K562 (cell line): ENCODE measurements at regions not wholly inside any gene's neighbourhood (a gene's known extent, or its start where the extent isn't known, plus 50 kb on each side); places are given as distances from the start of the nearest gene placed in this dataset.

Experiments
- ATAC-seq: fragments of 200-7000 bp; cut with Tn5 transposase; 3 replicates; pipeline ENCODE4 v1.9.1; 2020; ENCODE audit warnings: moderate library complexity
- BruUV-seq: library from RNA; stranded (reverse); fragments of 400-500 nt; replicated peaks from 2 replicates; lab custom pipeline; 2021; lab: Mats Ljungman, UMichigan
- CTCF ChIA-PET: fragments of 300-600 bp; formaldehyde crosslinking; extraction: SDS; loops from one replicate; lab custom pipeline; 2021; ENCODE audit warnings: low intra/inter-chr PET ratio; lab: Yijun Ruan, JAX
- POLR2A ChIA-PET: fragments of 300-600, 350-650 bp; sonication (Branson Sonifier 250); formaldehyde crosslinking; extraction: SDS; loops from one replicate; lab custom pipeline; 2021; ENCODE audit warnings: antibody characterized with exemption, inconsistent platforms; lab: Yijun Ruan, JAX
- DNase-seq, 4 experiments: peaks; one replicate each; pipeline versions ENCODE4 v3.0.0 to v3.0.0-alpha.2; 2011 to 2018; ENCODE audit warnings: low spot score in 3 of 4, mixed read lengths in 3 of 4; ENCODE audit errors: extremely low read depth in 1 of 4
- FAIRE-seq: peaks from 2 replicates; lab custom pipeline; 2011; peaks lifted over from hg19 to GRCh38; lab: Jason Lieb, UNC
- H2AFZ ChIP-seq: 2 replicates; pipeline ENCODE4 v1.6.0; 2011; ENCODE audit warnings: low read depth, low read length, control low read depth, inconsistent platforms
- H3K27ac ChIP-seq: fragments of 200-600 bp; 3 replicates; pipeline ENCODE4 v1.8.0; 2011; ENCODE audit warnings: low read depth, mild to moderate bottlenecking, control low read depth, inconsistent platforms, low read length, moderate library complexity, mixed read lengths; ENCODE audit errors: extremely low read depth
- H3K27me3 ChIP-seq, 2 experiments: fragments of 300-600 bp in 1 of 2; 2 replicates in 1 of 2; 3 replicates in 1 of 2; pipeline versions ENCODE4 v1.6.0 to v1.8.0; 2011; ENCODE audit warnings: inconsistent platforms in 2 of 2, low read length in 2 of 2, mild to moderate bottlenecking in 1 of 2, mixed read lengths in 1 of 2, moderate library complexity in 1 of 2; ENCODE audit not compliant: control insufficient read depth in 2 of 2, insufficient read depth in 2 of 2
- H3K36me3 ChIP-seq: fragments of 300-600 bp; 3 replicates; pipeline ENCODE4 v1.8.0; 2011; ENCODE audit warnings: mild to moderate bottlenecking, low read length, inconsistent platforms; ENCODE audit not compliant: control insufficient read depth, insufficient read depth
- H3K4me1 ChIP-seq, 2 experiments: fragments of 200-600 bp in 1 of 2; replicated peaks in 1 of 2; 2 replicates in 1 of 2; 3 replicates in 1 of 2; pipeline versions ENCODE4 v1.5.1 to v1.8.0; 2011; ENCODE audit warnings: inconsistent platforms in 2 of 2, low read length in 2 of 2, mild to moderate bottlenecking in 1 of 2, mixed read lengths in 1 of 2, moderate library complexity in 1 of 2; ENCODE audit not compliant: control insufficient read depth in 2 of 2, insufficient read depth in 2 of 2
- H3K4me2 ChIP-seq: 2 replicates; pipeline ENCODE4 v1.6.1; 2011; ENCODE audit warnings: low read length, control low read depth, inconsistent platforms, mixed read lengths; ENCODE audit not compliant: insufficient read depth
- H3K4me3 ChIP-seq: fragments of 200-600 bp; sonication (generic), shearing (Covaris generic); 2 replicates; pipeline ENCODE4 v1.5.1; 2016; ENCODE audit warnings: control low read depth, inconsistent platforms
- H3K79me2 ChIP-seq: fragments of 200-600 bp; 3 replicates; pipeline ENCODE4 v1.8.0; 2011; ENCODE audit warnings: low read length, inconsistent platforms; ENCODE audit not compliant: control insufficient read depth, insufficient read depth
- H3K9ac ChIP-seq, 2 experiments: 2 replicates each; pipeline versions ENCODE4 v1.6.0 to v1.6.1; 2011; ENCODE audit warnings: low read depth in 2 of 2, low read length in 2 of 2, control low read depth in 1 of 2, inconsistent platforms in 1 of 2, mild to moderate bottlenecking in 1 of 2, mixed read lengths in 1 of 2; ENCODE audit not compliant: insufficient read depth in 1 of 2
- H3K9me1 ChIP-seq: one replicate; pipeline ENCODE4 v1.6.0; 2011; ENCODE audit warnings: inconsistent platforms, mild to moderate bottlenecking, low read length, moderate library complexity; ENCODE audit not compliant: control insufficient read depth, insufficient read depth
- H3K9me3 ChIP-seq: replicated peaks from 2 replicates; pipeline ENCODE4 v1.5.1; 2011; ENCODE audit warnings: low read depth, low read length, inconsistent platforms; ENCODE audit not compliant: control insufficient read depth, insufficient read depth
- H4K20me1 ChIP-seq: replicated peaks from 2 replicates; pipeline ENCODE4 v1.6.1; 2011; ENCODE audit warnings: low read length, inconsistent platforms, mixed read lengths; ENCODE audit not compliant: control insufficient read depth, insufficient read depth
- CBFB ChIP-seq: sonication (generic); formaldehyde crosslinking; IDR thresholded peaks from 2 replicates; pipeline ENCODE4 v1.4.0; 2020; ENCODE audit warnings: mild to moderate bottlenecking, missing genetic modification reagents
- KDM5B ChIP-seq: fragments of 200-600 bp; sonication (generic); IDR thresholded peaks from 2 replicates; pipeline ENCODE4 v1.6.1; 2012; ENCODE audit warnings: low read depth, mild to moderate bottlenecking, moderate library complexity, low read length, control low read depth, inconsistent platforms; ENCODE audit not compliant: insufficient replicate concordance
- NFIC ChIP-seq: fragments of 450-650 bp; IDR thresholded peaks from 2 replicates; pipeline ENCODE4 v1.6.1; 2017; ENCODE audit warnings: mild to moderate bottlenecking, inconsistent platforms
- NFYB ChIP-seq: IDR thresholded peaks from 2 replicates; pipeline ENCODE4 v1.6.1; 2011; ENCODE audit warnings: mild to moderate bottlenecking, moderate library complexity; ENCODE audit not compliant: insufficient read length; ENCODE audit errors: extremely low read depth
- PCBP2 ChIP-seq: fragments of 200-400 bp; formaldehyde crosslinking; IDR thresholded peaks from 2 replicates; pipeline ENCODE4 v1.6.1; 2018; ENCODE audit warnings: low read length, low read depth, mild to moderate bottlenecking, moderate library complexity; ENCODE audit not compliant: poor library complexity, severe bottlenecking
- WGBS: fragments of 100-300 bp; shearing (Covaris generic); methylation state at CpG from one replicate; pipeline ENCODE4 v1.1.6; 2016; ENCODE audit warnings: low coverage, mixed read lengths; ENCODE audit not compliant: insufficient coverage; ENCODE audit errors: missing lambda C conversion rate; 5-methylcytosine and 5-hydroxymethylcytosine counted together
- in situ Hi-C: fragments of 300-500 bp; cut with MboI; formaldehyde crosslinking; loops from 4 replicates; pipeline ENCODE4 v1.15.0; 2018; ENCODE audit warnings: inconsistent platforms, mixed read lengths
- intact Hi-C: fragments of 100-400 bp; cut with micrococcal nuclease; formaldehyde crosslinking; loops from 2 replicates; pipeline ENCODE4 v1.14.2; 2022
- TF ChIP-seq, protein P1 (sequence below): sonication (generic); formaldehyde crosslinking; IDR thresholded peaks from 2 replicates; pipeline ENCODE4 v1.8.1; 2023; ENCODE audit warnings: mild to moderate bottlenecking, missing genetic modification reagents
- TF ChIP-seq, protein P2 (sequence below): IDR thresholded peaks from 3 replicates; pipeline ENCODE4 v1.6.1; 2011; ENCODE audit warnings: borderline replicate concordance, mild to moderate bottlenecking, moderate library complexity; ENCODE audit not compliant: insufficient read length; ENCODE audit errors: extremely low read depth
- TF ChIP-seq, protein P3 (sequence below): fragments of 450-650 bp; IDR thresholded peaks from 2 replicates; pipeline ENCODE4 v1.6.1; 2014; ENCODE audit warnings: low read depth, mild to moderate bottlenecking, moderate library complexity, borderline replicate concordance

DNA sequence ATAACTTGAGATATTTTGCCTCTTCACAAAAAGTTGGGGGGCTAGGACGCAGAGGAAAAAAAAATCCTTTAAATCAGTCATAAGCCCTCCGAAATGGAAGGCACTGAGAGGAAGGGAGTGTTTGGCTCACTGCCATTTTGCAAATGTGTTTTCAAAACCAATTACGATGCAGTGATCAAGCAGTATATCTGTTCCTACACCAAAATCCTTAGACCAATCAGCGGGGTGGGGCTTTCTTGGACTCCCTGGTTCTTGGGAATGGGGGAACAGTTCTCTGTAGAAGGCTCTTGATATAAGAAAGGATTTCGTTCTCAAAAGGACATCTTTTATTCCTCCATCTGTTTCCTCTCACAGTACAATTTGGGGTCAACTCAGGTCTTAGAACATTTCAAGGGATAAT is 478.6 kb upstream of the JARID2 start:
- H3K27ac ChIP-seq, result no peak overlapping the region
- H3K36me3 ChIP-seq, result no peaks in the 10 kb centered on the region
- intact Hi-C loops, result no loop called here
- CTCF ChIA-PET, result no interaction called here
- H3K9me1 ChIP-seq, result no peaks in the 10 kb centered on the region
- BruUV-seq, result no TSS peak
- H3K79me2 ChIP-seq, result no peaks in the 10 kb centered on the region
- TF ChIP-seq NFYB (peak; percentile 20), KDM5B (no peak), PCBP2 (no peak), CBFB (no peak), NFIC (peak; percentile 86)
- TF ChIP-seq, protein P1, sequence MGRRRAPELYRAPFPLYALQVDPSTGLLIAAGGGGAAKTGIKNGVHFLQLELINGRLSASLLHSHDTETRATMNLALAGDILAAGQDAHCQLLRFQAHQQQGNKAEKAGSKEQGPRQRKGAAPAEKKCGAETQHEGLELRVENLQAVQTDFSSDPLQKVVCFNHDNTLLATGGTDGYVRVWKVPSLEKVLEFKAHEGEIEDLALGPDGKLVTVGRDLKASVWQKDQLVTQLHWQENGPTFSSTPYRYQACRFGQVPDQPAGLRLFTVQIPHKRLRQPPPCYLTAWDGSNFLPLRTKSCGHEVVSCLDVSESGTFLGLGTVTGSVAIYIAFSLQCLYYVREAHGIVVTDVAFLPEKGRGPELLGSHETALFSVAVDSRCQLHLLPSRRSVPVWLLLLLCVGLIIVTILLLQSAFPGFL (CRISPR knock-in tag), result no peak
- TF ChIP-seq, protein P2, sequence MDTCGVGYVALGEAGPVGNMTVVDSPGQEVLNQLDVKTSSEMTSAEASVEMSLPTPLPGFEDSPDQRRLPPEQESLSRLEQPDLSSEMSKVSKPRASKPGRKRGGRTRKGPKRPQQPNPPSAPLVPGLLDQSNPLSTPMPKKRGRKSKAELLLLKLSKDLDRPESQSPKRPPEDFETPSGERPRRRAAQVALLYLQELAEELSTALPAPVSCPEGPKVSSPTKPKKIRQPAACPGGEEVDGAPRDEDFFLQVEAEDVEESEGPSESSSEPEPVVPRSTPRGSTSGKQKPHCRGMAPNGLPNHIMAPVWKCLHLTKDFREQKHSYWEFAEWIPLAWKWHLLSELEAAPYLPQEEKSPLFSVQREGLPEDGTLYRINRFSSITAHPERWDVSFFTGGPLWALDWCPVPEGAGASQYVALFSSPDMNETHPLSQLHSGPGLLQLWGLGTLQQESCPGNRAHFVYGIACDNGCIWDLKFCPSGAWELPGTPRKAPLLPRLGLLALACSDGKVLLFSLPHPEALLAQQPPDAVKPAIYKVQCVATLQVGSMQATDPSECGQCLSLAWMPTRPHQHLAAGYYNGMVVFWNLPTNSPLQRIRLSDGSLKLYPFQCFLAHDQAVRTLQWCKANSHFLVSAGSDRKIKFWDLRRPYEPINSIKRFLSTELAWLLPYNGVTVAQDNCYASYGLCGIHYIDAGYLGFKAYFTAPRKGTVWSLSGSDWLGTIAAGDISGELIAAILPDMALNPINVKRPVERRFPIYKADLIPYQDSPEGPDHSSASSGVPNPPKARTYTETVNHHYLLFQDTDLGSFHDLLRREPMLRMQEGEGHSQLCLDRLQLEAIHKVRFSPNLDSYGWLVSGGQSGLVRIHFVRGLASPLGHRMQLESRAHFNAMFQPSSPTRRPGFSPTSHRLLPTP, result no peak
- TF ChIP-seq, protein P3, sequence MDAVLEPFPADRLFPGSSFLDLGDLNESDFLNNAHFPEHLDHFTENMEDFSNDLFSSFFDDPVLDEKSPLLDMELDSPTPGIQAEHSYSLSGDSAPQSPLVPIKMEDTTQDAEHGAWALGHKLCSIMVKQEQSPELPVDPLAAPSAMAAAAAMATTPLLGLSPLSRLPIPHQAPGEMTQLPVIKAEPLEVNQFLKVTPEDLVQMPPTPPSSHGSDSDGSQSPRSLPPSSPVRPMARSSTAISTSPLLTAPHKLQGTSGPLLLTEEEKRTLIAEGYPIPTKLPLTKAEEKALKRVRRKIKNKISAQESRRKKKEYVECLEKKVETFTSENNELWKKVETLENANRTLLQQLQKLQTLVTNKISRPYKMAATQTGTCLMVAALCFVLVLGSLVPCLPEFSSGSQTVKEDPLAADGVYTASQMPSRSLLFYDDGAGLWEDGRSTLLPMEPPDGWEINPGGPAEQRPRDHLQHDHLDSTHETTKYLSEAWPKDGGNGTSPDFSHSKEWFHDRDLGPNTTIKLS, result no peak
- H4K20me1 ChIP-seq, result no peaks in the 10 kb centered on the region
- in situ Hi-C loops, result no loop called here
- 14% methylated on average over 5 of the region's 5 CpGs for WGBS
- H3K9ac ChIP-seq, result no peak overlapping the region
- H3K4me2 ChIP-seq, result no peak overlapping the region
- H2AFZ ChIP-seq, result peak overlapping the region; percentile 64
- POLR2A ChIA-PET, result no interaction called here
- no peak overlapping the region for H3K4me3 ChIP-seq
- peaks cover 3 to 33% of the 10 kb centered on the region in 2 experiments; a peak in 4 of 5 replicates for H3K4me1 ChIP-seq
- H3K9me3 ChIP-seq, result no peaks in the 10 kb centered on the region
- no peaks in the 10 kb centered on the region for H3K27me3 ChIP-seq
- ATAC-seq, result peak; percentile 25; the same call in 2 of the 3 replicates
- peak in 1 of 4 experiments; percentile 39 for DNase-seq
- FAIRE-seq, result no peak
